Colonic mucosa (tissue), 4 donors: ENCODE measurements at regions not wholly inside any gene's neighbourhood (a gene's known extent, or its start where the extent isn't known, plus 50 kb on each side); places are given as distances from the start of the nearest gene placed in this dataset.
"Not testable (repeated sequence)": the region's sequence is repeated elsewhere in the genome, so short reads cannot be mapped to it uniquely, and the experiment has no call there.

Experiments
- DNase-seq: peaks from one replicate; pipeline ENCODE4 v3.0.0-alpha.2; 2020
- H3K27ac ChIP-seq: fragments of 200-600 bp; one replicate; pipeline ENCODE4 v1.8.0; 2021
- H3K27me3 ChIP-seq: fragments of 200-600 bp; one replicate; pipeline ENCODE4 v1.8.0; 2021
- H3K36me3 ChIP-seq: fragments of 200-600 bp; one replicate; pipeline ENCODE4 v1.8.0; 2021
- H3K4me1 ChIP-seq: fragments of 200-600 bp; one replicate; pipeline ENCODE4 v1.8.0; 2021; ENCODE audit warnings: mild to moderate bottlenecking
- H3K4me3 ChIP-seq: fragments of 200-600 bp; one replicate; pipeline ENCODE4 v1.8.0; 2021
- H3K9ac ChIP-seq, 2 donors: one replicate each; pipeline ENCODE4 v1.7.0; 2013; ENCODE audit warnings: control low read depth in 2 of 2, low read depth in 2 of 2, low read length in 2 of 2
- H3K9me3 ChIP-seq: fragments of 200-600 bp; one replicate; pipeline ENCODE4 v1.8.0; 2021
- intact Hi-C: fragments of 100-400 bp; cut with DNase I; formaldehyde crosslinking; loops from one replicate; pipeline ENCODE4 v1.14.1; 2022
- TF ChIP-seq, protein P1 (sequence below): fragments of 200-600 bp; IDR thresholded peaks from one replicate; pipeline ENCODE4 v1.8.0; 2022; ENCODE audit warnings: antibody characterized with exemption, mild to moderate bottlenecking
- donor health status: healthy.
- donor health status: DM: no; HTN: no; CAD: no.
- donor health status: DM: no; HTN: no; CAD: no.

DNA sequence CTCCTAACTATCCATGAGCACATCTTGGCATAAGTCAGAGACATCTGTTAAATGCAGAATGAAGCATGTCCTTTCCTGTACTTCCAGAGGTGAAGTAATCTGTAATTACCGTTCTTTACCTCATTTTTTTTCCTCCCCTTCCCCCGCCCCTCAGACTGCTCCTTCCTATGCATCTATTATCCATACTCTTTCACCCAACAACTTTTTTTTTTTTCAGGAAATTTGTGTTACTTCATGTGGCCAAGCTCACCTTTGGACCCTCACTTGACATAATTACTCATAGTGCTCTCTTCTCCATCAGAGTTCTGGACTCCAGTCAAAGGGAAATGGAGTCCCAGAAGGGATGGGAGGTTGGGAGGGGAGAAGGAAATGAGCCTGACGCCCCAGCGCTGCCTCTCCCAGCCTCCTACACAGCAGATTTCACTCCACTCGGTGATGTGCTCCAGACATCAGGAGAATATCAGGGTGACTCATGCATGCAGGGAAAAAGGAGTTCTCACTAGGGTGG is 568.8 kb downstream of the STIM2 start:
- Histone ChIP-seq H3K9me3 (no peaks in the 10 kb centered on the region), H3K4me3 (no peak overlapping the region), H3K27ac (no peak overlapping the region), H3K27me3 (no peaks in the 10 kb centered on the region), H3K4me1 (no peaks in the 10 kb centered on the region), H3K36me3 (no peaks in the 10 kb centered on the region), H3K9ac (no peak overlapping the region)
- no peak for DNase-seq
- intact Hi-C loops, result no loop called here
- TF ChIP-seq, protein P1, sequence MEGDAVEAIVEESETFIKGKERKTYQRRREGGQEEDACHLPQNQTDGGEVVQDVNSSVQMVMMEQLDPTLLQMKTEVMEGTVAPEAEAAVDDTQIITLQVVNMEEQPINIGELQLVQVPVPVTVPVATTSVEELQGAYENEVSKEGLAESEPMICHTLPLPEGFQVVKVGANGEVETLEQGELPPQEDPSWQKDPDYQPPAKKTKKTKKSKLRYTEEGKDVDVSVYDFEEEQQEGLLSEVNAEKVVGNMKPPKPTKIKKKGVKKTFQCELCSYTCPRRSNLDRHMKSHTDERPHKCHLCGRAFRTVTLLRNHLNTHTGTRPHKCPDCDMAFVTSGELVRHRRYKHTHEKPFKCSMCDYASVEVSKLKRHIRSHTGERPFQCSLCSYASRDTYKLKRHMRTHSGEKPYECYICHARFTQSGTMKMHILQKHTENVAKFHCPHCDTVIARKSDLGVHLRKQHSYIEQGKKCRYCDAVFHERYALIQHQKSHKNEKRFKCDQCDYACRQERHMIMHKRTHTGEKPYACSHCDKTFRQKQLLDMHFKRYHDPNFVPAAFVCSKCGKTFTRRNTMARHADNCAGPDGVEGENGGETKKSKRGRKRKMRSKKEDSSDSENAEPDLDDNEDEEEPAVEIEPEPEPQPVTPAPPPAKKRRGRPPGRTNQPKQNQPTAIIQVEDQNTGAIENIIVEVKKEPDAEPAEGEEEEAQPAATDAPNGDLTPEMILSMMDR, result no peak

DNA sequence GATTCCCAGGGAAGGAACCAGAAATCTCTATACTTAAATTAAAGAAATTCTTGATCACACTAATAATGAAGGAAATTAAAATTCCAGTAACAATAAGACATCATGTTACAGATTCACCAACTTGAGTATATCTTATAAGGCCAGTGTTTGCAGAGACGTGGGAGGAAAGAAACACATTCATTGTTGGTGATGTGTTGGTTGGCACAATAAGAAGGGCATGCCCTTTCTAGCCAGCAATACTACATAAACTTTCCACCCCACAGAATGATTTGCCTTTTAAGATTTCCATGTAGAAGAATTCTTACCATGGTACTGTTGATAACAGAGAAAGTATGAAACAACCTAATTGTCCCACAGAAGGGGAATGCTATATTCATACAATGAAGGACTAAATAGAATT is 581.5 kb downstream of the STIM2 start:
- intact Hi-C loops, result no loop called here
- Histone ChIP-seq H3K27ac (no peak overlapping the region), H3K36me3 (no peaks in the 10 kb centered on the region), H3K9ac (no peak overlapping the region), H3K4me3 (no peak overlapping the region), H3K4me1 (no peaks in the 10 kb centered on the region), H3K9me3 (no peaks in the 10 kb centered on the region), H3K27me3 (no peaks in the 10 kb centered on the region)
- TF ChIP-seq, protein P1, result no peak
- no peak for DNase-seq

DNA sequence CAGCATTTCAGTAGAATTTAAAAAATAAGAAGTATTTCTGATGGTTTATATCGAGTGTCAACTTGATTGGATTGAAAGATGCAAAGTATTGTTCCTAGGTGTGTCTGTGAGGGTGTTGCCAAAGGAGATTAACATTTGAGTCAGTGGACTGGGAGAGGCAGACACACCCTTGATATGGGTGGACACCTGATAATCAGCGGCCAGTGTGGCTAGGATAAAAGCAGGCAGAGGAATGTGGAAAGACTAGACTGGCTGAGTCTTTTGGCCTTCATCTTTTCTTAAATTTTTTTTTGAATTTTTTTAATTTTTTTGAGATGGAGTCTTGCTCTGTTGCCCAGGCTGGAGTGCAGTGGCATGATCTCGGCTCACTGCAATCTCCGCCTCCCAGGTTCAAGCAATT is 582.0 kb downstream of the STIM2 start:
- intact Hi-C loops, DNase-seq, H3K4me1 ChIP-seq, H3K36me3 ChIP-seq, H3K4me3 ChIP-seq, H3K27me3 ChIP-seq, H3K9ac ChIP-seq, H3K9me3 ChIP-seq, H3K27ac ChIP-seq: not testable (repeated sequence)

DNA sequence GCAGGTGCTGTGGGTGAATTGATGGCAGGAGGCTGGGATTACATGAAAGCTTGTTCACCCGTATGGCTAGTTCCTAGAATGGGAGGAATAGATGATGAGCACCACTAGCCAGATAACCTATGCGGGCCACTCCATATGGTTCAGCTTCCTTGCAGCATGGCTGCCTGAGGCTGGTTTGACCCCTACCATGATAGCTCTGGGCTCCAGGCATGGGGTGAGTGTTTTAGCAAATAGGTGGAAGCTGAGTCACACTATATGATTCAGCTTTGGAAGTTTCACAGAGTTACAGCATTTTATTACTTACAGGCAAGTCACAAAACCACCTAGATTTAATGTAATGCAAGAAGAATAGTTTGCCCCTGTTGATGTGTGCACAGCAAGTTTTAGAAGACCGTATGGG is 603.2 kb downstream of the STIM2 start:
- intact Hi-C loops, result no loop called here
- H3K4me3 ChIP-seq, result no peak overlapping the region
- H3K4me1 ChIP-seq, result no peaks in the 10 kb centered on the region
- H3K27ac ChIP-seq, result no peak overlapping the region
- no peak overlapping the region for H3K9ac ChIP-seq
- H3K27me3 ChIP-seq, result no peaks in the 10 kb centered on the region
- DNase-seq, result no peak
- TF ChIP-seq, protein P1, result no peak
- H3K9me3 ChIP-seq, result no peaks in the 10 kb centered on the region
- H3K36me3 ChIP-seq, result no peaks in the 10 kb centered on the region

DNA sequence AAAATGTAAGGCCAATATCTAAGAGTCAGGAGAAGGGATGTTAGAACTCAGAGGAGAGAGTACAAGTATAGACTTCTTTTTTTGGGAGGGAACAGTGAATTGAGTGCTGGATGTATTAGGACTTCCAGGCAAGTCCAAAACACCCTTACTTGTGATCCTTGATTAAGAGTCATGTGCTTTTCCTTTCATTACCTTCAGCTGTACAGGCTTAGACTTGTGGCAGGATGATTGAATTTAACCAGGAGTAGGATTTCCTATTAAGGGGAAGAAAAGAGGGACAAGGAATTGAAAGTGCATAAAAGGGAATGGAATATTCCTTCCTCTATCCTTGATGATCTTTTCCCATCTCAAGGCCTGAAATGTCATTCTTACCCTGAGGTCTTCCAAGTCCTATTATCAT is 606.7 kb downstream of the STIM2 start:
- TF ChIP-seq, protein P1, result no peak
- H3K36me3 ChIP-seq, result no peaks in the 10 kb centered on the region
- H3K9ac ChIP-seq, result no peak overlapping the region
- intact Hi-C loops, result no loop called here
- DNase-seq, result no peak
- H3K4me3 ChIP-seq, result no peak overlapping the region
- H3K4me1 ChIP-seq, result no peaks in the 10 kb centered on the region
- H3K27ac ChIP-seq, result no peak overlapping the region
- H3K27me3 ChIP-seq, result no peaks in the 10 kb centered on the region
- no peaks in the 10 kb centered on the region for H3K9me3 ChIP-seq

DNA sequence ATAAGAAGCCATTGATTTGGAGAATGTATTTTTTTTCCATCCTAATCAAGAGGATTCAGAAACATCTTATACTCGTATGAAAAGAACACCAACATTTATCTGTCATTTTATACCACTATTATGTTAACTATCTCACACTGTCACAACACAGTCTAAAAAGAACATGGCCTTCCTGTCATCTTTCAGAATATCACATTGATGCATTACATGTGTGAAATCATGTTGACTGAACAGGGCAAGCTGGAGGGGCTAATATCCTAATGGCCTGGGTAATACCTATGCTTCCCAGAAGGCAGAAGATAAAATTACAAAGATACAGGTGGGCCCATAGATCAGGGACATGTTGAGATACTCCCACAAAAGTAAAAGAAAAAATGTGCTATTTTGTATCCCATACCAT is 611.7 kb downstream of the STIM2 start:
- H3K27ac ChIP-seq, result no peak overlapping the region
- TF ChIP-seq, protein P1, result no peak
- H3K36me3 ChIP-seq, result no peaks in the 10 kb centered on the region
- intact Hi-C loops, result no loop called here
- no peaks in the 10 kb centered on the region for H3K27me3 ChIP-seq
- H3K4me1 ChIP-seq, result no peaks in the 10 kb centered on the region
- H3K4me3 ChIP-seq, result no peak overlapping the region
- H3K9ac ChIP-seq, result no peak overlapping the region
- DNase-seq, result no peak
- H3K9me3 ChIP-seq, result no peaks in the 10 kb centered on the region
